ENCODE measurements at regions not wholly inside any gene's neighbourhood (a gene's known extent, or its start where the extent isn't known, plus 50 kb on each side); places are given as distances from the start of the nearest gene placed in this dataset.
"Not testable (repeated sequence)": the region's sequence is repeated elsewhere in the genome, so short reads cannot be mapped to it uniquely, and the experiment has no call there.

DNA sequence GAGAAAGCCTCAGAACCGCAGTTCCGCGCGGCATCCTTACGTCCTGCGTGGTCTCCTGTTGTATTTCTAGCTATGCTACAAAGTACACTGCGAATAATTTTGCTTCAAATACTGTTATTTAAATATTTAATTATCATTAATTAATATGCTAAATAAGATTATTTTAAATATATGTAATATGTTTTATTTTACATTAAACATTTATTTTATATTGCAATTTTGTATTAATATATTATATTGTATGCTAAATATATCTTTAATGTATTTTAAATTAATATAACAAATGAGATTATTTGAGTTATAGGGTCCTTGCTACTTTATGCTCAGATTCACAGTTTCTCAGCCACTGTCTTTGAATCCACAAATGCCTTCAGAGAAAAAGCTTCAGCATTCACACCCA lies 436.7 kb downstream of the BRD1 start:
- Histone ChIP-seq H3K27me3 (ENCODE audit: insufficient read depth, poor library complexity, severe bottlenecking) (no peaks in the 10 kb centered on the region), H3K9me3 (ENCODE audit: severe bottlenecking) (peaks cover 11% of the 10 kb centered on the region), H3K27ac (ENCODE audit: poor library complexity, severe bottlenecking) (no peak overlapping the region), H3K36me3 (ENCODE audit: low read depth) (no peaks in the 10 kb centered on the region), H3K4me1 (ENCODE audit: insufficient read depth, poor library complexity, severe bottlenecking) (no peaks in the 10 kb centered on the region), H3K4me3 (ENCODE audit: severe bottlenecking) (no peak overlapping the region)
- no peak for TF ChIP-seq CTCF (IDR thresholded peaks at IDR 0.05; ENCODE audit: poor library complexity, severe bottlenecking)
- no peak for ATAC-seq (ENCODE audit: low read depth)
- no peak for DNase-seq (ENCODE audit: low spot score)

DNA sequence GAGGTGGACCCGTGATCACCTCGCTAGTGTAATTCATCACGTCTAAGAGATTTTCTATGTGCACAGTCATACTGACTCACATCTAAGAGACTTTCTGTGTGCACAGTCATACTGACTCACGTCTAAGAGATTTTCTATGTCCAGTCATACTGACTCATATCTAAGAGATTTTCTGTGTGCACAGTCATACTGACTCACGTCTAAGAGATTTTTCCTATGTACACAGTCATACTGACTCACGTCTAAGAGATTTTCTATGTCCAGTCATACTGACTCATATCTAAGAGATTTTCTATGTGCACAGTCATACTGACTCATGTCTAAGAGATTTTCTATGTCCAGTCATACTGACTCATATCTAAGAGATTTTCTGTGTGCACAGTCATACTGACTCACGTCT lies 443.8 kb downstream of the BRD1 start:
- not testable (repeated sequence) for H3K36me3 ChIP-seq (ENCODE audit: low read depth); H3K9me3 ChIP-seq (ENCODE audit: severe bottlenecking); H3K4me3 ChIP-seq (ENCODE audit: severe bottlenecking); H3K27me3 ChIP-seq (ENCODE audit: insufficient read depth, poor library complexity, severe bottlenecking); DNase-seq (ENCODE audit: low spot score); H3K27ac ChIP-seq (ENCODE audit: poor library complexity, severe bottlenecking); ATAC-seq (ENCODE audit: low read depth); H3K4me1 ChIP-seq (ENCODE audit: insufficient read depth, poor library complexity, severe bottlenecking)

DNA sequence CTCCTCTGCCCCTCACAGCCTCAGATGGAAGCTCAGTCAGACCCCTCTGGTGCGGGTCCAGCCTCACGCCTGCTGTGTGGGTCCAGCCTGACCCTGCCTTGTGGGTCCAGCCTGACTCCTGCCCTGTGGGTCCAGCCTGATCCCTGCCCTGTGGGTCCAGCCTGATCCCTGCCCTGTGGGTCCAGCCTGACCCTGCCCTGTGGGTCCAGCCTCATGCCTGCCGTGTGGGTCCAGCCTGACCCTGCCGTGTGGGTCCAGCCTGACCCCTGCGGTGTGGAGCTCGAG lies 445.3 kb downstream of the BRD1 start:
- no peaks in the 10 kb centered on the region for H3K4me1 ChIP-seq (ENCODE audit: insufficient read depth, poor library complexity, severe bottlenecking)
- DNase-seq (ENCODE audit: low spot score): no peak
- no peak overlapping the region for H3K4me3 ChIP-seq (ENCODE audit: severe bottlenecking)
- no peaks in the 10 kb centered on the region for H3K36me3 ChIP-seq (ENCODE audit: low read depth)
- H3K27me3 ChIP-seq (ENCODE audit: insufficient read depth, poor library complexity, severe bottlenecking): no peaks in the 10 kb centered on the region
- no peak for TF ChIP-seq CTCF (IDR thresholded peaks at IDR 0.05; ENCODE audit: poor library complexity, severe bottlenecking)
- H3K27ac ChIP-seq (ENCODE audit: poor library complexity, severe bottlenecking): no peak overlapping the region
- no peak for ATAC-seq (ENCODE audit: low read depth)
- no peaks in the 10 kb centered on the region for H3K9me3 ChIP-seq (ENCODE audit: severe bottlenecking)

- H3K9me3 ChIP-seq (ENCODE audit: severe bottlenecking): no peaks in the 10 kb centered on the region
- H3K36me3 ChIP-seq (ENCODE audit: low read depth): no peaks in the 10 kb centered on the region
- H3K4me1 ChIP-seq (ENCODE audit: insufficient read depth, poor library complexity, severe bottlenecking): no peaks in the 10 kb centered on the region
- no peak overlapping the region for H3K27ac ChIP-seq (ENCODE audit: poor library complexity, severe bottlenecking)
- DNase-seq (ENCODE audit: low spot score): no peak
- ATAC-seq (ENCODE audit: low read depth): no peak
- no peak for TF ChIP-seq CTCF (IDR thresholded peaks at IDR 0.05; ENCODE audit: poor library complexity, severe bottlenecking)
- H3K27me3 ChIP-seq (ENCODE audit: insufficient read depth, poor library complexity, severe bottlenecking): no peaks in the 10 kb centered on the region
- no peak overlapping the region for H3K4me3 ChIP-seq (ENCODE audit: severe bottlenecking)
These were observed 445.9 kb downstream of the BRD1 start for GRCh38 chr22:49381595-49382450.

DNA sequence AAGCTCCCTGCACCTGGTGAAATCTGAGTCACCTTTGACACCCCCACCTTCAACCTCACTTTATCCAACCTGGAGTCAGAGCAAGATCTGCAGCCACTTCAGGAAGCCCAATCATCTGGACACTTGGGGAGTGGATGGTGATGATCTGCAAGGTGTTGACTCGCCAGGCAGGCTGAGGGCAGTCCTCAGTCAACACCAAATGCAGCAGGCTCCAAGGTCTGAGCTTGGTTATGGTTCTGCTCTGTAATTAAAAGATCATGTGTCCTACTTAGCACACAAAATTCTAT lies 446.9 kb downstream of the BRD1 start:
- DNase-seq (ENCODE audit: low spot score): no peak
- Histone ChIP-seq H3K4me1 (ENCODE audit: insufficient read depth, poor library complexity, severe bottlenecking) (no peaks in the 10 kb centered on the region), H3K9me3 (ENCODE audit: severe bottlenecking) (no peaks in the 10 kb centered on the region), H3K27ac (ENCODE audit: poor library complexity, severe bottlenecking) (no peak overlapping the region), H3K4me3 (ENCODE audit: severe bottlenecking) (no peak overlapping the region), H3K36me3 (ENCODE audit: low read depth) (no peaks in the 10 kb centered on the region), H3K27me3 (ENCODE audit: insufficient read depth, poor library complexity, severe bottlenecking) (no peaks in the 10 kb centered on the region)
- TF ChIP-seq CTCF (IDR thresholded peaks at IDR 0.05; ENCODE audit: poor library complexity, severe bottlenecking): no peak
- ATAC-seq (ENCODE audit: low read depth): no peak
